IPS-NIHi11 (cell line): ENCODE measurements at regions not wholly inside any gene's neighbourhood (a gene's known extent, or its start where the extent isn't known, plus 50 kb on each side); places are given as distances from the start of the nearest gene placed in this dataset.

Experiments
- DNase-seq: peaks from one replicate; pipeline ENCODE4 v3.0.0; 2012; ENCODE audit warnings: mixed read lengths, low spot score

DNA sequence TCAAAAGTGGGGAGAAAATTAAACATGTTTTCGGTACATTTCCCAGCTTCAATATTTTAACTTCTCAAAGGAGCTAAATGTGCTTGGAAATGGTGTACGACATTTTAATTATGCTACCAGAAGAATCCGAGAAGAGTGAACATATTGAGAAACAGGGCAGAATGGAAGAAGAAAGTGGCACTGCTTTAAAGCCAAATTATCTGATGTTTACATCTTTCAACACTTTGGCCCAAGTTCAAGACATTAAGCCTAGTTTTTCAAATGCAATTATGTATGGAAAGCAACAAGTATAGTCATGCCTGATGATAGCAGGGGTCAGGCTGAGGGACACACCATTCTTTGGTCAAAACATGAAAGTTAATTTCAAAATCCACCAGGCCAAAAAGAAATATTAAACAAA, 577.9 kb upstream of the ZFP42 start:
- no peak for DNase-seq

DNA sequence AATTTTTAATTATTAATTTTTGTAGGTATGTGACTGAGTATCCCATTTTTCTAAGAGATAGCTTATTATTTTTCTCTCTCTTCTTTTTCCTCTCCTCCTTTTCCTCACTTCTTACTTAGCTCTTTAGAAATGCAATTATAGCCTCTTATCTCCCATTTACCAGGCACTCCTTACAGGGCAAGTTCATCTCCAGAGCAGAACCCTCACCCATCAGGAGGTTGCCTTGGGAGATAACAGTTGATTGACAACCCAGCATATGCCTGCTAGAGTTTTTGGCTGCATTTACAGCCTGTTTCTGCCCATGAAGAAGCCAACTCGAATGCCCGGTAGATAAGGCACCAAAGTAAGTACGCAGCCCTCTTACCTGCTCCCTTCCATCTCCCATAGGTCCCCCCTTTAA, 572.9 kb upstream of the ZFP42 start:
- no peak for DNase-seq

DNA sequence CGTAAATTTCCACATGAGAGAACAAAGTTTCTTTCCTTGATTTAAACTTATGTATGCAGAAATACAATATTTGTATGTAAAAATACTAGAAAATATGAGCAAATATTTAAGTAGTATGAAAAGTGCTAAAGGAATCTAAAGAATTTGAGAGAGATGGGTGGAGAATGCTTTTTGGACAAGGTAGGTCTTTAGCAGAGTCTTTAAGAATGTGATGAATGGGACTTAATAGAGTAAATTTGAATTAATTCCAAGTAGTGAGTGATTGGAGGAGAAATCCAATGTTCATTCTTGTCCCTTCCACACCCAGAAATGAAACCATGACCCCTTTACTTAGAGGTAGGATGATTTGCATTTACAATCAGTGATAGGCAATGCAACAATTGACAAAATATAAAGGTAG, 570.9 kb upstream of the ZFP42 start:
- DNase-seq = no peak

DNA sequence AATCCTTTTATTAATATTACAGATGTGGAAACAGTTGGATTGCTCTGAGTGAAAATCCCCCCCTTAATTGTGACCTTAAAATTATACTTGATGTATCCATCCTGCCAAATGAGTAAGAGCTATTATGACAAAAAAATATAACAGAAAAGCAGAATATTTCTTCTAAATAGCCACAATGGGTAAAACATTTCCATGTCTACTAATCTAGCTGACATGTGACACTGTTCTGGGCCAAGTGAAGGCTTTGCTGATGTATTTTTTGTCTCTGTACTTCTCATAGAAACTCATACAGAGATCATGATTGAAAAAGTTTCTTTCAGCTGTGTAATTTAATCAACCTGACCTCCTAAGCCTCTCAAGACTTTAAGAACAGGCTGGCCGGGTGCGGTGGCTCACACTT, 569.1 kb upstream of the ZFP42 start:
- no peak for DNase-seq

DNA sequence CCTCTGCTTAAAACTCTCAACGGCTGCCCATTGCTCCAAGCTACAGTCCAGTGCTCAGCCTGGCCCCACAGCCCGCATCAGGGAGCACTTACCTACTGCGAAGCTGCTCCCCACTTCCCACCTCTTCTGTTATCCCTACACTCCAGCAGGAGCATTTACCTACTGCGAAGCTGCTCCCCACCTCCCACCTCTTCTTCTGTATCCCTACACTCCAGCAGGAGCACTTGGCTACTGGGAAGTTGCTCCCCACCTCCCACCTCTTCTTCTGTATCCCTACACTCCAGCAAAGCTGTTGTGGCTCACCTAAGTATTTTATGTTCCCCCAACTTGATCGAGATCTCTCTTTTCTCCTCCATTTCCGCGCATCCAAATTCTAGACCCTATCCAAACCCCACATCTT, 563.3 kb upstream of the ZFP42 start:
- DNase-seq = no peak

DNA sequence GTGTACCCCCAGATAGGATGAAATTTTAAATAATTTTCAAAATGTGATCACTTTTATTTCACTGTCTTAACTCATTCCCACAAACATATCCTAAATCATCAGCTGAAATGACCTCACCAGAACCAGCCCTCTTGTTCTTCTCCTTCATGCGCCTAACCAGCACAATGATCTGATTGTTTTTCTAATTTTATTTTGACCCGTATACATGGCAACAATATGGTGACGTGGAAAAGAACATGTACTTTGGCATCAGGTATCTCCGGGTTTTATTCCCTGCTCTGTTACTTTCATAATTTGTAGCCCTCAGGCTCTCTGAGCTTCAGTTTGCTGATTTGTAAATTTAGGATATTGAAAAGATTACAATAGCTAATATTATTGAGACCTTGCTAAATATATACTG, 562.4 kb upstream of the ZFP42 start:
- no peak for DNase-seq

DNA sequence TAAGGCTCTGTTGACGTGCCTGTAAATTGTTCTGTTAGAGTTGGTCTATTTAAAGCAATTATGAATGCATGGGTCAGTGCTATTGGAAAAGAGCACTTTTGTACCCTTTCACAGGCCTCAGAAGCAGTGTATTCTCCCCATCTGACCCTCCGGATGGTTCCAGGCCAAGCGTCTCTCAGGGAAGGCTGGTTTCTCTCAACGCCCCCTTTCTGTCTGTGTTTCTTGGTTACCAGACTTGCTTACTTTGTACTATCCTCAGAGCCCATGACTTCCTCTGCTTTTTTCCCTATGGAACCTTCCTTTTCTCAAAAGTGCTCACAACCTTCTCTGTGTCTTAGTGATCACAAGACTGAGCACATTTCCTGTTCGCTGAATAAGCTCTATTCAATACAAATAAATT, 559.3 kb upstream of the ZFP42 start:
- DNase-seq = no peak

DNA sequence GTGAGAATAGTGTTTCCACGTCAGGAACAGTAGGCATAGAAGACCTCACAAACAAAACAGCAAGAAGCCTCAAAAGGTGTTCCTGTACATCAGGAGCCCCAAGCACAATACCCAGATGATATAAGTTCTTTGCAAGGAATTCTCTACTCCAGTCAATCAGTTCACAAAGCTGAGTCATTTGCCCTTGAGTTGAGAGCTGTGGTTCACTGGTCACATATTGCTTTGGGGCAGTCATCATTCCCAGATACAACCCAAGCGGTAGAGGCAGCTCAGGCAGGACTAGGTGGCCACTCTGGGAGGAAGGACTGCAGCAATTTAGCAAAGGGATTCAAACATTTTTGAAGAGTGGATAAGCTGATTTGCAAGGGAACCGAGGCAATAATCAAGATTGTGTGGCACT, 551.5 kb upstream of the ZFP42 start:
- no peak for DNase-seq

DNA sequence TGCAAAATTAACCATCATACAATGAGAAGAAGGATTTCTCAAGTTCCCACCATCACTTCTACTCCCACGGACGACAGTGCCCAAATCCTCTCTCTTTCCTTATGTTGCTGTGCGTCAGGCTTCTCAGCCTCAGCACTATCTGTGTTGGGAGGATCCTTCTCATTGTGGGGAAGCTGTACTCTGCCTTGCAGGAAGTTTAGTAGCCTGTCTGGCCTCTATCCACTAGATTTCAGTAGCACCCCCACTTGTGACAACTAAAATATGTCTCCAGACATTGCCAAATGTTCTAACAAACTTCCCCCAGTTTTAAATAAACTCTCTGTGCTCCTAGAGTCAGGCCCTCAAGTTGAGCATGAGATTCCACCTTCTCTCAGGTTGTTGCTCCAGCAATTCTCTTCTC, 545.9 kb upstream of the ZFP42 start:
- DNase-seq = no peak

DNA sequence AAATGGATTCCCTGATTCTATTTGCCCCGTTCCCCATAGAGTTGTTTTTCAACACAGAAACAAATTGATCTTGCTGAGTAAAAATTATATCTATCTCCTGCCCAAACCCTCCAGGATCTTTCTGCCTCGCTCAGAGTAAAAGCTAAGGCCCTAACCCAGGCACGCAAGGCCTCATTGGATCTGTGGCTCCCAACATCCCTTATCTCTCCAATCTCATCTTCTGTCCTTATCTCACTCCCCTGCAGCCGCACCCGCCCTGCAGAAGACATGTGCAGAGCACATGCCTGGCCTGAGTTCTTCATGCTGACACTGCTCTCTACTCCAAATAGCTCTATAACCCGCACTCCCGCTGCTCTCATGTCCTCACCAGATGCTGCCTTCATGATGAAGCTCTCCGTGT, 543.8 kb upstream of the ZFP42 start:
- no peak for DNase-seq

DNA sequence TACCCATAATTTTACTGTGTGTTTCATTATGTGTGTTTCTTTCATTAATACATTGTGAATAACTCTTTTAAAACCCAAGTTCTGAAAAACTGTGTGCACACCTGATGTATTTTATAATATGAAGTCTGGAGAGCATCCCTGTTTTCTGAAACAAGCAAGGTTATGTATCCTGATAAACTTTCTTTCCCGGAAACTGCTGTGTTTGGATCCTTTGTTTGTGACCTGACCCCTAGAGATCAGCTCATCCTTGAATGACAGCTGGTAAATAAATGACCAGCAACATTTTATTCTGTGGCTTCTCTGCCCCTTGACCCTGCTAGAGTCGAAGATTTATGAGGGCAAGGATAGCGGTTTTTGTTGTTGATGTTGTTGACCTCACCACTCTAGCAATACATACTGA, 535.6 kb upstream of the ZFP42 start:
- DNase-seq = no peak

DNA sequence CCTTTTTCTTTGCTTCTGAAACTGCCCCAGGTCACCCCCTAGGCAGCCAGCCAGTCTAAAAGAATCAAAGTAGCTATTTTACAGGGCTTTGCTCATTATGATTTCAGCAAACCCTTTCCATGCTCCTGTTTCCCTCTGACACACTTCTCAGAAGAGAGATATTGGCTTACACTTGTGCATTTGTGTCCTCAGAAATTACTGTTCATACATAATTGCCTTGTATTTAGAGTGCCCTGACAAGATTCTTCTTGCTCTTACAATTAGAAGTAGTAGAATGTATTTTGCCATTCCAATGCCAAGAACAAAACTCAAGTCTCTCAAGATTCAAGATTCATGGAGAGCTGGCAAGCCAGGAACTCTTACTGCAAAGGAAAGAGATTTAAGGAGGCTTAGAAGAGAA, 531.0 kb upstream of the ZFP42 start:
- DNase-seq = no peak

DNA sequence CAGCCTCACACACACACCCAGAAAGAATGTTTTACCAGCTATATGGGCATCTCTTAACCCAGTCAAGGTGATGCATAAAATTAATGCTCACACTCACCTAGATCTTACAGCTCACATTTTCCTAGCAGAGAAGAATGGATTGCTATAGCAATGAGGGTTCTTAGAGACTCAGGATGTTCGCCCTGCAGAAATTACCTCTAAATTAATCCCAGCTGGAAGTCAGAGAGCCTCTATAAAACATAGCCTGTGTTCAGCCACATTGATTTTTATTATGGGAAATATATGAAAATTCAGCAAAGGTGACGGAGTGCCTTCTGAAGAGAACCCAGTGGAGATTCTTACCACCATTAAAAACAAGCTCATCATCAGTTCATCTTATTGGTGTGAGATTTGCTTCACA, 528.3 kb upstream of the ZFP42 start:
- no peak for DNase-seq

DNA sequence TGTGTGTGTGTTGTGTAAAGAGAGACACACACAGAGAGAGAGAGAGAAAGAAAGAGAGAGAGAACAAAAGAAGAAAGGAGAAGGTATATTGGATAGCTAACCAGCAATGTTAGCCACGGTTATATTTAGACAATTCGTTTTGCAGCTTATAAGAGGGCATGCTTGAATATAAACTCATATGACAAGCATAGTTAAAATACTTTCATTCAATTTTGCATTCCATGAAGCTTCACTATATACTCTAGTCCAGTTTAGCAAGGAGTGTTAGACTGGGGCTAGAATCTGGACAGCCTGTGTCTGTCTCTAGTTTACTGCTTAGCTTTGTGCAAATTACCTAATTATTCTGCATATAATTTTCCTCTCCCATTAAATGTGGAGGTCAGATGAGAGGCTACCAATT, 525.9 kb upstream of the ZFP42 start:
- DNase-seq = no peak

DNA sequence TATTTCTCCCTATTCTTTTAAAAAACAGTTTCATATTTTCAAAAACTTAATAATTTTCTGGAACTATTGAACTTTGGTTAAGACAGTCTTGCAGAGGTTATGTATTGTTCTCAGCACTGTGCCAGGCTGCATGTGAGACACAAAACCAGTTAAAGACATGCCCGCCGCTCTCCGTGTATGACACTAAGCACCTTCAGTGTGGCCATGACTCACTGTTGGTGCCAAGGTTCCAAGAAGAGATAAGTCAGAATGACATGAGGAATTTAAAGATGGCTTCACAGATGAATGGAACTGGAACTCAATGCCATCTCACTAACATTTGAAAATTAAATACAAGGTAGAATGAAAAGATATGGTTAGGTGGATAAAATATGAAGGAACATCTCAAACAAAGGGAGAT, 525.5 kb upstream of the ZFP42 start:
- DNase-seq = no peak

DNA sequence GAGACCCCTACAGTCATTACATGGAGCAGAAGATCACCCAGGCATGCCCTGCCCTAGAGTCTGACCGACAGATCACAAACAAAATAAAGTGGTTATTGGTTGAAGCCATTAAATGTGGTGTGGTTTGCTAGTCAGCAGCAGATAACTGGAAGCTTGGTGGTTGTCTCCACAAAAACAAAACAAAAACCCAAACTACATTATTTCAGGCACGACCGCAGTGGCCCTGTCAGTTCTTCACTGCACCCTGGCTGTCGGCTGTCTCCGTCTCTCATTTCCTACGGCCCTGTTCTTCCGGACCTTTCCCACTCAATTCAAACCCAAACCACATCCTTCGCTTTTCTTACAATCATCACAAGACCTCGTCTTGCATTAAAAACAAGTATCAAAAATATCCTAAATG, 521.3 kb upstream of the ZFP42 start:
- no peak for DNase-seq

DNA sequence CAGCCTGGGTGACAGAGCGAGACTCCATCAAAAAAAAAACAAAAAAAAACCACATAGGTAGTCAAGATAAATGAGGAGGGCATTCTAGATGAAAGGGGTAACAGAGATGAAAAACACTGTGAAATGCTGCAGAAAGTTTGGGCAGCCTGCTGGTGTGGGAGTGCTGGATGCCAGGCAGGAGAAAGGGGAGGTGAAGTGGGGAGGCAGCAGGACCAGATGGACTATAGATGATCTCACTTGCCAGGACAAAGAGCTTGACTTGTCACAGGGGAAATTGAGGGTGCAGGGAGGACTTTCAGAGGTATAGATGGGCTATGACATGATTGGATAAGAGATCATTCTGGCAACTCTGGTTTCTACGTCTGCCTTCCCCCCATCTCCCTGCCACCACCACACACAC, 519.7 kb upstream of the ZFP42 start:
- no peak for DNase-seq

DNA sequence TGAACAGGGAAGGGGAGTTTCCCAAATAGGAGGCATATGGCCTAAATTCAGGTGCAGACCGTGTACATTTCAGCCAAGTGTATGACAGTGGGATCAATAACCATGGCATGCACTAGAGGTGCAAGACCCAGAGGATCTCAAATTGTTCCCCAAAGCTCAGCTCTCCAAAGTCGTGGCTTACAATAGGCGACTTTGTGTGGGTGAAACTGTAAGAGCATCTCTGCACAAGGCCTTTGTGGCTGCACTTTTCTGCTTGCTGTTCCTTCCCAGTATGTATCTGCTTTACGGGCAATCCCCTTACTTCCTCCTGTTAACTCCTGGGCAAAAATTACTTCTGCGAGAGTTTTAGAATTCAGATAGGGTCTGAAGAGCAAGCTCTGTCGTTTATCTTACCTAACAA, 518.3 kb upstream of the ZFP42 start:
- no peak for DNase-seq

DNA sequence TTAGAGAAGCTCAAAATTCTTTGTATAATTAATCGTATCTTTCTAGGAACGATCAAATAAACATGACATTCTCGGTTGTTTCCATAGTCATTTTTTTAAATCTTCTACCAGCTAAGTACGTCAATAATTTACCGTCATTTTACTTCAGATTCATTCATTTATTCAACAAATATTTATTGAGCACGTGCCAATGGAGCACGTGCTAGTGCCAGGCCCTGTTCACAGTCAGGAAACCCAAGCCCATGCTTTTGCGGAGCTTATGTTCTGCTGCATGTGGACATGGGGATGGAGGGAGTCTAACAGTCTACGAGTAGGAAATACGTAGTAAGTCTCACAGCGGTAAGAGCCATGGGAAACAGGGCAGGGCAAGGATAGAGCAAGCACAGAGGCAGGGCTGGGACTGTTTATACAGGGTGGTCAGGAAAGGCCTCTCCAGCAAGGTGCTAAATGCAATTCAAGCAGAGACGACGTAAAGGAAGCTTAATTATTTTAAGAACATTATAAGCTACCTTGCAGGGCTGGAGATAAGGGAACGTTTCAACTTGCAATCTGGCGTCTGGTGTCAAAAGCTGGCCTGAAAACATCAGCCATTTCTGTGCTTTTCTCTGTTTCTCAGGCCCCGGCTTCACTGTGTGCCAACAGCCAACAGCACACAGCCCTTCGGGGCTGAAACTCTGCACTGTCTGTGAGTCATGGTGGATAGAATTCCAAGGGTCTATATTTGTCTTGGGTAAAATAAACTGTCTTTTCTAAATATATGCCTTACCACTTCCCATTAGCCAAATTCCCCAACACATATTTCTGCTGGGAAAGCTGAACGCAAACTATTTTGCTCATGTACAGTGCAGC, 517.1 kb upstream of the ZFP42 start:
- DNase-seq = no peak

DNA sequence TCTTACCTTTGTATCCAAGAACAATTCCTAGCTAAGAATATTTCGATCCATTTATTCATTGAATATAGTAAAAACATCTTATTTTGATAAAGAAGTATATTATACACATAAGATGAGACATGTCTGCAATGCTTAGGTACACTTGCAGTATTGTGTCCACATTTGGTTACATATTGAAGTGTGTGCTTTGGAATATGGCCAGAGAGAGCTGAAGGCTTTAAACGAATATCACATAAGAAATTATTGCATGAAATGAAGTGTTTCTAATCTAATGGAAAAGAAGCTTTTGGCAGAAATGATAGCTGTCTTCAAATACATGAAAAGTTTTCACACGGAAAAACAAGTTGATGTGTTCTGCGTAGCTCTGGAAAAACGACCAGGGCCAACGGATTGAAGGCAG, 516.1 kb upstream of the ZFP42 start:
- DNase-seq = no peak

DNA sequence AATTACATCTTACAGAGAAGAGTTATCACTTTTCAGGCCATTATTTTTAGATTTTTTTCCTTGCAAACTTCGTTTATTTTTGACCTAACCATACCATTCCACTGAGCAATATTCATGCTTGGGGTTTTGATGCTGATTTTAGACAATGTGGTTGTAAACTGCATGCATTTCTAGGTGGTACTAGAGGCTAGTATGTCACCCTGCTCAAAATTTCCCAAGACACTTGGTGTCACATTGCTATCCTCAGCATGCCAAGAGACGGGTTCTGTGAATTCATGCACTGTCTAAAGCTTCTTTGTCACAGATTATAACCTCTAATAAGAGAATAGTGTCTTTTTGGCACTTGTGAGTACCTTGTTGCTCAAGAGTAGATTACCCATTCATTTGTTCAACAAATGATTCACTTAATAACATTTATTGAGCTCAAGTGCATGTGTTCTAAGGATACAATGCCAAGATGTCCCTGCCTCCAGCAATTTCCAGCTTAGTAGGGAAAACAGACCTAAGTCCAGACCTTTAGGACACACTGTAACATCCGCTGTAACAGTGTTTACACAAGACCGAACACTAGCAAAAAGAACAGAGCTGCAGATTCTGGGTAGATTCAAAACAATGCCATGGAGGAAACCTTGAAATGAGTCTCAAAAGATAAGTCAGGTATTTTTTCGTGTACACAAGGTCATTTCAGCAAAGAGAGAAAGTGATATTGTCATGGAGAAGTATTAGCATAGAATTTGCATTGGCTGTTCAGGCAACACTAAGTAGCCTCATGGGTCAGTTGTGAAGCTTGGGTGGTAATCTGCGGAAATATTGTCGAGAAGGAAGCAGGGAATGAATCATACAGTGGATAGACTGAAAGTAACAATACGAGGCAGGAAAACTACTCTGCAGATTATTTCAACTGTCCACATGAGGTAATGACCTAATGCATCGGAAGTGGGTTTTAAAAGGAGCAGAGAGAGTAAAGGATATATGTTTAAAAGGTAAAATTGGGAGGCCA, 515.1 kb upstream of the ZFP42 start:
- DNase-seq = no peak

DNA sequence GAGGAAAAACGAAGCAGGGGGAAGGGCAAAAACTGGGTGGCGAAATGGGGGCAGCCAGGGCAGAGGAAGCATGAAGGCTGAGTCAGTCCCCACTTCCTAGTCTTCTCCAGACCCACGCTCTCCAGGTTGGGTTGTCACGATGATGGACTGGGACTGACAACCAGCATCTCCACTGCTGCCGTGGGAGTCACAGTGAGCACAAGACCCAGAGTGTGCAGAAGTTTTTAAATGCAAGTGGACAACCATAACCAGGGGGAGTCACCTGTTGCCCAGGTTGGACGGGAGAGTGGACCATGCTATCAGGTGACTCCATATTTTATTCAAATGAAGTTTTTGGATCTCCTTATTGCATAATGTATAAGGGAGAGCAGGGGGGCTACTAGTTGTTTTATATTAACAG, 511.4 kb upstream of the ZFP42 start:
- DNase-seq = no peak

DNA sequence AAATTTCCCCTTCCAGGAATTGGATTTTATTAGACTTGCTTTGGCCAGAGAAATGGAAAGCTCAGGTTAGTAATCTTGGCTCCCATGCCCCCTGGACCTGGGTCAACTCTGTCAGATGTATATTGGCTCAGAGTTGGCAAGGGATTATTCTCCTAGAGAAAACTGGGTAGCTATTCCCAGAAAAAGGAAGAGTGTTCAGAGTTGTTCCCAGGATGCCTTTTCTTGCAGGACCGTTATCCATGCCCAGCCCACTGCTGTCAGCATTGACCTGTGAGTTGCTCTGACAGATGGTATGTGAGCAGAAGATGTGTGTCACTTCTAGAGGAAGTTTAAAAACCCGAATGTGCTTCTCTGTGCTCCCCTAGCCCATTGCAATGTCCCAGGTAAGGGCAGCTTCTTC, 509.9 kb upstream of the ZFP42 start:
- no peak for DNase-seq
